ENCODE measurements at regions not wholly inside any gene's neighbourhood (a gene's known extent, or its start where the extent isn't known, plus 50 kb on each side); places are given as distances from the start of the nearest gene placed in this dataset.

DNA sequence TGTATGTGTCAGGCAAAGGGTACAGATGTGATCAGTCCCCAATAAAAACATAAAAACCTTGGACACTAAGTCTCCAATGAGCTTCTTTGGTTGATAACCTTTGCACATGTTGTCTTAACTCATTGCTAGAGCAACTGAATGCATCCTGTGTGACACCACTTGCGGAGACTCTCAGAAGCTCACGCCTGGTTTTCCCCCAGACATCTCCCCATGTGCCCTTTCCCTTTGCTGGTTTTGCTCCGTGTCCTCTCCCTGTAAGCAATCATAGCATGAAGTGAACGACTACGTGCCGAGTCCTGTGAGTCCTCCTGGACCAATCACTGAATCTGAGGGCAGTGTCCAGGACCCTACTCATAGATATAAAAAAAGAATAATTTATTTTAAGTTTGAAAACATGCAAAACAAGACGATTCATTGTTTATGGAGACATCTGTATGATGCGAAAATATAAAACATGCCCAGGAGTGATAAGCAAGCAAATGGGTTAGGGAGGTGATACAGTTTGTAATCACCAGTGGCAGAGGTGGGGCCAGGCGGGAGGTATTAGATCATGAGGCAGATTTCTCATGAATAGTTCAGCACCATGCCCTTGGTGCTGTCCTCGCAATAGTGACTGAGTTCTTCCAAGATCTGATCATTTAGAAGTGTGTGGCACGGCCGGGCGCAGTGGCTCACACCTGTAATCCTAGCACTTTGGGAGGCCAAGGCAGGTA, 115.5 kb downstream of the MED10 start:
- no peak overlapping the region for H3K4me3 ChIP-seq (ENCODE audit: low read depth, low read length)
- DNase-seq = no peak
- H3K27ac ChIP-seq = no peak overlapping the region
- no peak for TF ChIP-seq CTCF (IDR thresholded peaks at IDR 0.05; ENCODE audit: low read depth, low read length, missing control alignments)
- no peaks in the 10 kb centered on the region for H3K36me3 ChIP-seq (replicated peaks)
- no peaks in the 10 kb centered on the region for H3K27me3 ChIP-seq (replicated peaks)
- in situ Hi-C loops (cut with HindIII; ENCODE audit: low pct_ligation_motif_present, low sequenced_read_pairs) = no loop called here

DNA sequence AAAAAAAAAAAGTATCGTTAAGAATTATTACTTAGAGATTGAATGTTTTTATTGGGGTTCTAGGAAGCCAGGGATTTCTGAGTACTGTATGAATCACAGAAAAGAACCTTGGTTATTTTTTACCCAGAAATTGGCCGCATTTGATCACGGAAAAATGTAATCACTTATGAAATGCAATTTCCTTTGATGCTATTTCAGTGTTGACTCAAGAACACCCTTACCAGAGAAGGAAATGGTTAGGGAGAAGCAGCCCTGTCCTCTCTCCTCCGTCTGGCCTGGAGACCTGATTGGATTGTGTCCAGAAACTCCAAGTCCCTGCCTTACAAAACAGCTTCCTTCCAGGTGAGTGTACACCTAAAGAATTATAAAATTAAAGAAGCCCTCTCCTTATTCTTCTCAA, 116.7 kb downstream of the MED10 start:
- Histone ChIP-seq H3K4me3 (ENCODE audit: low read depth, low read length) (no peak overlapping the region), H3K27me3 (replicated peaks) (no peaks in the 10 kb centered on the region), H3K36me3 (replicated peaks) (no peaks in the 10 kb centered on the region), H3K27ac (no peak overlapping the region)
- in situ Hi-C loops (cut with HindIII; ENCODE audit: low pct_ligation_motif_present, low sequenced_read_pairs) = no loop called here
- no peak for DNase-seq
- TF ChIP-seq CTCF (IDR thresholded peaks at IDR 0.05; ENCODE audit: low read depth, low read length, missing control alignments) = no peak

- in situ Hi-C loops (cut with HindIII; ENCODE audit: low pct_ligation_motif_present, low sequenced_read_pairs) = no loop called here
- H3K36me3 ChIP-seq (replicated peaks) = no peaks in the 10 kb centered on the region
- no peak overlapping the region for H3K4me3 ChIP-seq (ENCODE audit: low read depth, low read length)
- H3K27ac ChIP-seq = no peak overlapping the region
- DNase-seq = no peak
- no peak for TF ChIP-seq CTCF (IDR thresholded peaks at IDR 0.05; ENCODE audit: low read depth, low read length, missing control alignments)
- H3K27me3 ChIP-seq (replicated peaks) = no peaks in the 10 kb centered on the region
Observed at GRCh38 chr5:6261256-6261655, 117.1 kb downstream of the MED10 start.

DNA sequence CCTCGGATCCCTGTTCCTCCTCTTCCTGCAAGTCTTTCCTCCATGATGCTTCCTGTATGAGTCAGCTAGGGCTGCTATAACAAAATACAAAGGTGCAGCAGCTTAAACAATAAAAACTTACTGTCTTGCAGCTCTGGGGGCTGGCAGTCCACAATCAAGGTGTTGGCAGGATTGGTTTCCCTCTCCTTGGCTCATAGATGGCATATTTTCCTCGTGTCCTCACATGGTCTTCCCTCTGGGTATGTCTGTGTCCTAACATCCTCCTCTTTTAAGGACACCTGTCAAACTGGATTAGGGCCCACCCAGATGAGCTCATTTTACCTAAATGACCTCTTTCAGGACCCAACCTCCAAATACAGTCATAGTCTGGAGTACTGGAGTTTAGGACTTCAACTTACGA, 117.5 kb downstream of the MED10 start:
- no peak overlapping the region for H3K27ac ChIP-seq
- in situ Hi-C loops (cut with HindIII; ENCODE audit: low pct_ligation_motif_present, low sequenced_read_pairs) = no loop called here
- TF ChIP-seq CTCF (IDR thresholded peaks at IDR 0.05; ENCODE audit: low read depth, low read length, missing control alignments) = no peak
- no peaks in the 10 kb centered on the region for H3K36me3 ChIP-seq (replicated peaks)
- DNase-seq = no peak
- no peak overlapping the region for H3K4me3 ChIP-seq (ENCODE audit: low read depth, low read length)
- no peaks in the 10 kb centered on the region for H3K27me3 ChIP-seq (replicated peaks)

GRCh38 chr5:6256901-6257300, 121.4 kb downstream of the MED10 start:
- Histone ChIP-seq H3K36me3 (replicated peaks) (no peaks in the 10 kb centered on the region), H3K4me3 (ENCODE audit: low read depth, low read length) (no peak overlapping the region), H3K27ac (no peak overlapping the region), H3K27me3 (replicated peaks) (no peaks in the 10 kb centered on the region)
- DNase-seq = no peak
- no peak for TF ChIP-seq CTCF (IDR thresholded peaks at IDR 0.05; ENCODE audit: low read depth, low read length, missing control alignments)
- in situ Hi-C loops (cut with HindIII; ENCODE audit: low pct_ligation_motif_present, low sequenced_read_pairs) = no loop called here

DNA sequence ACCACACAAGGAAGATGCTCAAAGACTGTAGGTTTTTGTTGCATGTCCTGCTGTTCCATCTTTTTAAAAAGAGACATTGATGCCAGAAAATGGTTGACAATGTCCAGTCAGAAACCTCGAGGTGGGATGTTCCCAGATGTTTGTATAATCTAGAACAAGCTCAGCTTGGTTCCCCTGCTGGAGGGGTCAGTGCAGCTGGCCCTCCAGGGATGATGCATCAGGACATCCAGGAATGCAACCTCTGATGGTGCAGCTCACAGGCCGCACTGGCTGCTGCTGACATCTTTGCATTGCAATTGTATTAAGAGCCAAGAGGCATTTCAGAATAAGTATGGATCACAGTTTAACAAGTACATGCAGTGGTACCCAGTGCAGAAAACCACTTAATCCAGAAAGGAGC, 122.4 kb downstream of the MED10 start:
- Histone ChIP-seq H3K4me3 (ENCODE audit: low read depth, low read length) (no peak overlapping the region), H3K27me3 (replicated peaks) (no peaks in the 10 kb centered on the region), H3K27ac (no peak overlapping the region), H3K36me3 (replicated peaks) (no peaks in the 10 kb centered on the region)
- TF ChIP-seq CTCF (IDR thresholded peaks at IDR 0.05; ENCODE audit: low read depth, low read length, missing control alignments) = no peak
- no peak for DNase-seq
- in situ Hi-C loops (cut with HindIII; ENCODE audit: low pct_ligation_motif_present, low sequenced_read_pairs) = no loop called here
